Activated B cell treated with CpG ODN at 0.5 μM for 24 hours (primary cell): ENCODE measurements at regions not wholly inside any gene's neighbourhood (a gene's known extent, or its start where the extent isn't known, plus 50 kb on each side); places are given as distances from the start of the nearest gene placed in this dataset.

Source experiments
- ATAC-seq: fragments of 200-7000 bp; cut with Tn5 transposase; one replicate; pipeline ENCODE4 v1.10.0; 2021; ENCODE audit warnings: low read depth, mild to moderate bottlenecking, moderate library complexity
- CTCF ChIA-PET: fragments of 350-600 bp; sonication (Branson Sonifier 250); formaldehyde crosslinking; loops from one replicate; lab custom pipeline; 2021; ENCODE audit warnings: antibody characterized with exemption; lab: Charles Lee
- POLR2A ChIA-PET: fragments of 350-600 bp; sonication (Branson Sonifier 250); formaldehyde crosslinking; loops from one replicate; lab custom pipeline; 2021; ENCODE audit warnings: antibody characterized with exemption; lab: Charles Lee
- DNase-seq: peaks from one replicate; pipeline ENCODE4 v3.0.0; 2022
- H3K27ac Mint-ChIP-seq: one replicate; pipeline ENCODE4 v1.8.0; 2020; ENCODE audit warnings: mixed read lengths
- H3K27me3 Mint-ChIP-seq: one replicate; pipeline ENCODE4 v1.8.0; 2021; ENCODE audit warnings: mixed read lengths
- H3K36me3 Mint-ChIP-seq: one replicate; pipeline ENCODE4 v1.8.0; 2021; ENCODE audit warnings: low read depth, mixed read lengths
- H3K4me1 Mint-ChIP-seq: one replicate; pipeline ENCODE4 v1.8.0; 2021; ENCODE audit warnings: mixed read lengths
- H3K4me3 Mint-ChIP-seq: one replicate; pipeline ENCODE4 v1.8.0; 2020; ENCODE audit warnings: mild to moderate bottlenecking, mixed read lengths
- H3K9me3 Mint-ChIP-seq: one replicate; pipeline ENCODE4 v1.8.0; 2020; ENCODE audit warnings: mixed read lengths
- CTCF ChIP-seq: fragments of 200-600 bp; IDR thresholded peaks from one replicate; pipeline ENCODE4 v1.8.0; 2022; ENCODE audit warnings: antibody characterized with exemption, mild to moderate bottlenecking
- intact Hi-C: fragments of 100-400 bp; cut with micrococcal nuclease; formaldehyde crosslinking; loops from one replicate; pipeline ENCODE4 v1.15.1; 2024

GRCh38 chr22:16651217-16651616 lies 58.6 kb upstream of the CCT8L2 start:
- H3K27me3 Mint-ChIP-seq: no peaks in the 10 kb centered on the region
- no peak overlapping the region for H3K4me3 Mint-ChIP-seq
- intact Hi-C loops: no loop called here
- no peaks in the 10 kb centered on the region for H3K4me1 Mint-ChIP-seq
- H3K9me3 Mint-ChIP-seq: peaks cover 9% of the 10 kb centered on the region
- TF ChIP-seq CTCF: no peak
- H3K27ac Mint-ChIP-seq: no peak overlapping the region
- DNase-seq (no peak), ATAC-seq (no peak)
- CTCF ChIA-PET: no interaction called here
- no peaks in the 10 kb centered on the region for H3K36me3 Mint-ChIP-seq
- POLR2A ChIA-PET: no interaction called here
